SK-N-SH (cell line): ENCODE measurements at regions not wholly inside any gene's neighbourhood (a gene's known extent, or its start where the extent isn't known, plus 50 kb on each side); places are given as distances from the start of the nearest gene placed in this dataset.

ENCODE experiments used
- CTCF ChIA-PET: fragments of 300-600, 350-600 bp; formaldehyde crosslinking; extraction: SDS; loops from one replicate; lab custom pipeline; 2021; lab: Yijun Ruan, JAX
- POLR2A ChIA-PET: fragments of 350-600 bp; sonication (Branson Sonifier 250); formaldehyde crosslinking; extraction: SDS; loops from one replicate; lab custom pipeline; 2020; ENCODE audit warnings: antibody characterized with exemption, inconsistent platforms; lab: Yijun Ruan, JAX
- DNase-seq: peaks from one replicate; pipeline ENCODE4 v3.0.0; 2012
- H2AFZ ChIP-seq: fragments of 200-600 bp; sonication (generic); 2 replicates; pipeline ENCODE4 v1.8.1; 2016; ENCODE audit warnings: antibody characterized with exemption, mild to moderate bottlenecking, low read depth
- H3F3A ChIP-seq: fragments of 200-600 bp; sonication (generic); replicated peaks from 2 replicates; pipeline ENCODE3; 2016; ENCODE audit warnings: antibody characterized with exemption, mild to moderate bottlenecking; ENCODE audit not compliant: insufficient read depth
- H3K27ac ChIP-seq, 2 experiments: fragments of 200-500 bp in 1 of 2; fragments of 200-600 bp in 1 of 2; sonication (Bioruptor generic) in 1 of 2; sonication (generic), shearing (Covaris generic) in 1 of 2; 2 replicates each; pipeline versions ENCODE4 v1.5.1 to v1.6.1; 2014 to 2016; ENCODE audit warnings: low read depth in 2 of 2, inconsistent platforms in 1 of 2, low read length in 1 of 2, mild to moderate bottlenecking in 1 of 2, mixed read lengths in 1 of 2
- H3K27me3 ChIP-seq: fragments of 200-600 bp; sonication (generic), shearing (Covaris generic); 2 replicates; pipeline ENCODE4 v1.6.1; 2016; ENCODE audit warnings: mixed run types; ENCODE audit not compliant: insufficient read depth
- H3K36me3 ChIP-seq, 2 experiments: fragments of 200-500 bp in 1 of 2; fragments of 200-600 bp in 1 of 2; sonication (Bioruptor generic) in 1 of 2; sonication (generic) in 1 of 2; replicated peaks in 1 of 2; 2 replicates each; pipeline versions ENCODE3 to v1.5.1; 2014 to 2016; ENCODE audit warnings: low read length in 1 of 2, mild to moderate bottlenecking in 1 of 2; ENCODE audit not compliant: insufficient read depth in 2 of 2, control insufficient read depth in 1 of 2
- H3K4me1 ChIP-seq, 2 experiments: fragments of 200-500 bp in 1 of 2; fragments of 200-600 bp in 1 of 2; sonication (Bioruptor generic) in 1 of 2; sonication (generic), shearing (Covaris generic) in 1 of 2; 2 replicates each; pipeline versions ENCODE4 v1.5.1 to v1.6.1; 2014 to 2016; ENCODE audit warnings: low read depth in 1 of 2, low read length in 1 of 2, mixed run types in 1 of 2; ENCODE audit not compliant: insufficient read depth in 2 of 2, control insufficient read depth in 1 of 2
- H3K4me2 ChIP-seq: fragments of 200-600 bp; sonication (generic), shearing (Covaris generic); 2 replicates; pipeline ENCODE4 v1.6.1; 2017; ENCODE audit warnings: mixed run types
- H3K4me3 ChIP-seq, 2 experiments: fragments of 200-500 bp in 1 of 2; fragments of 200-600 bp in 1 of 2; sonication (Bioruptor generic) in 1 of 2; sonication (generic), shearing (Covaris generic) in 1 of 2; 2 replicates each; pipeline versions ENCODE4 v1.5.1 to v1.8.1; 2014 to 2016; ENCODE audit warnings: low read depth in 2 of 2, inconsistent platforms in 1 of 2, low read length in 1 of 2, mild to moderate bottlenecking in 1 of 2, mixed read lengths in 1 of 2, moderate library complexity in 1 of 2
- H3K79me2 ChIP-seq: fragments of 200-600 bp; sonication (generic); 2 replicates; pipeline ENCODE4 v1.8.1; 2017; ENCODE audit warnings: mild to moderate bottlenecking; ENCODE audit not compliant: insufficient read depth
- H3K9ac ChIP-seq: fragments of 200-600 bp; sonication (generic); 2 replicates; pipeline ENCODE4 v1.6.1; 2017; ENCODE audit warnings: mixed run types
- H3K9me2 ChIP-seq: fragments of 200-600 bp; sonication (generic); 2 replicates; pipeline ENCODE4 v1.6.1; 2017; ENCODE audit warnings: mixed run types
- H3K9me3 ChIP-seq: fragments of 200-600 bp; sonication (generic); 2 replicates; pipeline ENCODE4 v1.6.1; 2017; ENCODE audit warnings: mixed run types, mild to moderate bottlenecking, moderate library complexity
- H4K20me1 ChIP-seq: fragments of 200-600 bp; sonication (generic); 2 replicates; pipeline ENCODE4 v1.6.1; 2017; ENCODE audit warnings: mild to moderate bottlenecking, mixed run types; ENCODE audit not compliant: insufficient read depth
- CHD2 ChIP-seq: fragments of 150-350 bp; IDR thresholded peaks from 2 replicates; pipeline ENCODE4 v1.6.1; 2018; ENCODE audit warnings: low read length; ENCODE audit not compliant: partially characterized antibody
- EP300 ChIP-seq, 2 experiments: IDR thresholded peaks; 2 replicates each; pipeline versions ENCODE4 v1.4.0 to v1.6.1; 2012; ENCODE audit warnings: borderline replicate concordance in 1 of 2, low read depth in 1 of 2, low read length in 1 of 2
- FOSL2 ChIP-seq: IDR thresholded peaks from 2 replicates; pipeline ENCODE4 v1.4.0; 2012; ENCODE audit warnings: low read depth, mild to moderate bottlenecking, moderate library complexity, borderline replicate concordance
- GABPA ChIP-seq: IDR thresholded peaks from 2 replicates; pipeline ENCODE4 v1.4.0; 2012; ENCODE audit warnings: low read depth, mild to moderate bottlenecking
- GATA2 ChIP-seq: sonication (generic); formaldehyde crosslinking; IDR thresholded peaks from 2 replicates; pipeline ENCODE4 v1.5.0; 2020; ENCODE audit warnings: mild to moderate bottlenecking, missing genetic modification reagents
- JUND ChIP-seq: IDR thresholded peaks from 2 replicates; pipeline ENCODE4 v1.4.0; 2012
- MAX ChIP-seq: IDR thresholded peaks from 2 replicates; pipeline ENCODE4 v1.4.0; 2012; ENCODE audit warnings: low read depth
- MXI1 ChIP-seq: IDR thresholded peaks from 2 replicates; pipeline ENCODE4 v1.6.1; 2012; ENCODE audit warnings: mild to moderate bottlenecking, low read depth, low read length, improper control_type of control experiment
- POLR2AphosphoS5 ChIP-seq: IDR thresholded peaks from 2 replicates; pipeline ENCODE4 v1.6.1; 2012; ENCODE audit warnings: low read depth, low read length
- RCOR1 ChIP-seq: fragments of 150-350 bp; IDR thresholded peaks from 2 replicates; pipeline ENCODE4 v1.6.1; 2017; ENCODE audit warnings: antibody characterized with exemption, low read length
- RFX5 ChIP-seq: IDR thresholded peaks from 2 replicates; pipeline ENCODE4 v1.6.1; 2012; ENCODE audit warnings: mild to moderate bottlenecking, improper control_type of control experiment, low read length
- RXRA ChIP-seq: IDR thresholded peaks from 2 replicates; pipeline ENCODE4 v1.4.0; 2012; ENCODE audit warnings: low read depth, mild to moderate bottlenecking, borderline replicate concordance
- SMC3 ChIP-seq: IDR thresholded peaks from 2 replicates; pipeline ENCODE4 v1.6.1; 2012; ENCODE audit warnings: low read depth, low read length, improper control_type of control experiment
- TCF12 ChIP-seq: IDR thresholded peaks from 2 replicates; pipeline ENCODE4 v1.4.0; 2012
- TEAD4 ChIP-seq: IDR thresholded peaks from 2 replicates; pipeline ENCODE4 v1.4.0; 2012; ENCODE audit warnings: mild to moderate bottlenecking, borderline replicate concordance; ENCODE audit not compliant: insufficient read depth
- WGBS: methylation state at CpG from one replicate; pipeline ENCODE4 v1.1.6; 2017; ENCODE audit warnings: low lambda C conversion rate; 5-methylcytosine and 5-hydroxymethylcytosine counted together
- TF ChIP-seq, protein P1 (sequence below): IDR thresholded peaks from 2 replicates; pipeline ENCODE4 v1.6.1; 2012; ENCODE audit warnings: mild to moderate bottlenecking, low read depth, low read length, moderate library complexity
- TF ChIP-seq, protein P2 (sequence below): IDR thresholded peaks from 2 replicates; pipeline ENCODE4; 2012
- TF ChIP-seq, protein P3 (sequence below): IDR thresholded peaks from 2 replicates; pipeline ENCODE4 v1.4.0; 2012; ENCODE audit warnings: low read depth, borderline replicate concordance

- Histone ChIP-seq H2AFZ (no peak overlapping the region), H3K27me3 (no peaks in the 10 kb centered on the region), H3K4me2 (peak overlapping the region; percentile 5; the same call in 1 of the 2 replicates), H3F3A (peaks cover 61% of the 10 kb centered on the region), H3K27ac (peak overlapping the region; percentile 82 to 86), H3K4me1 (peaks cover 21 to 40% of the 10 kb centered on the region in 2 experiments), H3K9me3 (no peaks in the 10 kb centered on the region), H3K4me3 (no peak overlapping the region), H3K79me2 (no peaks in the 10 kb centered on the region), H3K36me3 (no peaks in the 10 kb centered on the region), H3K9ac (no peak overlapping the region), H4K20me1 (no peaks in the 10 kb centered on the region), H3K9me2 (no peaks in the 10 kb centered on the region)
- TF ChIP-seq CHD2 (peak; percentile 46), RXRA (no peak), MAX (no peak), GABPA (0 out of 2 replicates have a peak, but pooled peaks have one; percentile 20), RCOR1 (peak; percentile 70; the same call in 1 of the 2 replicates), GATA2 (CRISPR knock-in tag) (peak; percentile 80), MXI1 (no peak), POLR2AphosphoS5 (no peak), EP300 (IDR thresholded peaks at IDR 0.05; ENCODE audit: borderline replicate concordance in 1 of 2, low read depth in 1 of 2, low read length in 1 of 2) (peak in 1 of 2 experiments; percentile 36; a peak in 2 of 4 replicates), TCF12 (peak; percentile 39; the same call in 1 of the 2 replicates), TEAD4 (0 out of 2 replicates have a peak, but pooled peaks have one; percentile 8), RFX5 (no peak)
- WGBS: 77% methylated on average over 5 of the region's 5 CpGs
- ChIA-PET POLR2A (no interaction called here), CTCF (no interaction called here)
- peak; percentile 57 for DNase-seq
These were observed 826.5 kb downstream of the TNS3 start for GRCh38 chr7:46755120-46756034.

GRCh38 chr7:46754140-46754720, 827.7 kb downstream of the TNS3 start:
- H3K9ac ChIP-seq: no peak overlapping the region
- H3K9me2 ChIP-seq: no peaks in the 10 kb centered on the region
- no peak for DNase-seq
- WGBS: 73% methylated on average over 2 of the region's 2 CpGs
- H3F3A ChIP-seq: peaks cover 51% of the 10 kb centered on the region
- H4K20me1 ChIP-seq: no peaks in the 10 kb centered on the region
- no peak overlapping the region for H3K4me3 ChIP-seq
- CTCF ChIA-PET: no interaction called here
- POLR2A ChIA-PET: no interaction called here
- no peaks in the 10 kb centered on the region for H3K79me2 ChIP-seq
- H3K36me3 ChIP-seq: no peaks in the 10 kb centered on the region
- H3K27ac ChIP-seq: peak overlapping the region; percentile 82 to 86; a peak in 3 of 4 replicates
- H3K9me3 ChIP-seq: no peaks in the 10 kb centered on the region
- H3K27me3 ChIP-seq: no peaks in the 10 kb centered on the region
- no peak overlapping the region for H2AFZ ChIP-seq
- H3K4me1 ChIP-seq: peaks cover 21 to 40% of the 10 kb centered on the region in 2 experiments
- peak overlapping the region; percentile 9 for H3K4me2 ChIP-seq
- TF ChIP-seq MXI1: no peak
- TF ChIP-seq CHD2: no peak
- 0 out of 2 replicates have a peak, but pooled peaks have one; percentile 54 for TF ChIP-seq JUND
- no peak for TF ChIP-seq SMC3
- TF ChIP-seq, protein P1, sequence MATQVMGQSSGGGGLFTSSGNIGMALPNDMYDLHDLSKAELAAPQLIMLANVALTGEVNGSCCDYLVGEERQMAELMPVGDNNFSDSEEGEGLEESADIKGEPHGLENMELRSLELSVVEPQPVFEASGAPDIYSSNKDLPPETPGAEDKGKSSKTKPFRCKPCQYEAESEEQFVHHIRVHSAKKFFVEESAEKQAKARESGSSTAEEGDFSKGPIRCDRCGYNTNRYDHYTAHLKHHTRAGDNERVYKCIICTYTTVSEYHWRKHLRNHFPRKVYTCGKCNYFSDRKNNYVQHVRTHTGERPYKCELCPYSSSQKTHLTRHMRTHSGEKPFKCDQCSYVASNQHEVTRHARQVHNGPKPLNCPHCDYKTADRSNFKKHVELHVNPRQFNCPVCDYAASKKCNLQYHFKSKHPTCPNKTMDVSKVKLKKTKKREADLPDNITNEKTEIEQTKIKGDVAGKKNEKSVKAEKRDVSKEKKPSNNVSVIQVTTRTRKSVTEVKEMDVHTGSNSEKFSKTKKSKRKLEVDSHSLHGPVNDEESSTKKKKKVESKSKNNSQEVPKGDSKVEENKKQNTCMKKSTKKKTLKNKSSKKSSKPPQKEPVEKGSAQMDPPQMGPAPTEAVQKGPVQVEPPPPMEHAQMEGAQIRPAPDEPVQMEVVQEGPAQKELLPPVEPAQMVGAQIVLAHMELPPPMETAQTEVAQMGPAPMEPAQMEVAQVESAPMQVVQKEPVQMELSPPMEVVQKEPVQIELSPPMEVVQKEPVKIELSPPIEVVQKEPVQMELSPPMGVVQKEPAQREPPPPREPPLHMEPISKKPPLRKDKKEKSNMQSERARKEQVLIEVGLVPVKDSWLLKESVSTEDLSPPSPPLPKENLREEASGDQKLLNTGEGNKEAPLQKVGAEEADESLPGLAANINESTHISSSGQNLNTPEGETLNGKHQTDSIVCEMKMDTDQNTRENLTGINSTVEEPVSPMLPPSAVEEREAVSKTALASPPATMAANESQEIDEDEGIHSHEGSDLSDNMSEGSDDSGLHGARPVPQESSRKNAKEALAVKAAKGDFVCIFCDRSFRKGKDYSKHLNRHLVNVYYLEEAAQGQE: no peak
- 0 out of 2 replicates have a peak, but pooled peaks have one; percentile 20 for TF ChIP-seq RXRA
- TF ChIP-seq, protein P2, sequence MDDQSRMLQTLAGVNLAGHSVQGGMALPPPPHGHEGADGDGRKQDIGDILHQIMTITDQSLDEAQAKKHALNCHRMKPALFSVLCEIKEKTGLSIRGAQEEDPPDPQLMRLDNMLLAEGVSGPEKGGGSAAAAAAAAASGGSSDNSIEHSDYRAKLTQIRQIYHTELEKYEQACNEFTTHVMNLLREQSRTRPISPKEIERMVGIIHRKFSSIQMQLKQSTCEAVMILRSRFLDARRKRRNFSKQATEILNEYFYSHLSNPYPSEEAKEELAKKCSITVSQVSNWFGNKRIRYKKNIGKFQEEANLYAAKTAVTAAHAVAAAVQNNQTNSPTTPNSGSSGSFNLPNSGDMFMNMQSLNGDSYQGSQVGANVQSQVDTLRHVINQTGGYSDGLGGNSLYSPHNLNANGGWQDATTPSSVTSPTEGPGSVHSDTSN: peak; percentile 67
- TF ChIP-seq FOSL2: peak; percentile 36; the same call in 1 of the 2 replicates
- TF ChIP-seq, protein P3, sequence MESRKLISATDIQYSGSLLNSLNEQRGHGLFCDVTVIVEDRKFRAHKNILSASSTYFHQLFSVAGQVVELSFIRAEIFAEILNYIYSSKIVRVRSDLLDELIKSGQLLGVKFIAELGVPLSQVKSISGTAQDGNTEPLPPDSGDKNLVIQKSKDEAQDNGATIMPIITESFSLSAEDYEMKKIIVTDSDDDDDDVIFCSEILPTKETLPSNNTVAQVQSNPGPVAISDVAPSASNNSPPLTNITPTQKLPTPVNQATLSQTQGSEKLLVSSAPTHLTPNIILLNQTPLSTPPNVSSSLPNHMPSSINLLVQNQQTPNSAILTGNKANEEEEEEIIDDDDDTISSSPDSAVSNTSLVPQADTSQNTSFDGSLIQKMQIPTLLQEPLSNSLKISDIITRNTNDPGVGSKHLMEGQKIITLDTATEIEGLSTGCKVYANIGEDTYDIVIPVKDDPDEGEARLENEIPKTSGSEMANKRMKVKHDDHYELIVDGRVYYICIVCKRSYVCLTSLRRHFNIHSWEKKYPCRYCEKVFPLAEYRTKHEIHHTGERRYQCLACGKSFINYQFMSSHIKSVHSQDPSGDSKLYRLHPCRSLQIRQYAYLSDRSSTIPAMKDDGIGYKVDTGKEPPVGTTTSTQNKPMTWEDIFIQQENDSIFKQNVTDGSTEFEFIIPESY: no peak
- peak; percentile 77 for TF ChIP-seq TCF12
- TF ChIP-seq POLR2AphosphoS5: no peak
